ENCODE measurements at regions not wholly inside any gene's neighbourhood (a gene's known extent, or its start where the extent isn't known, plus 50 kb on each side); places are given as distances from the start of the nearest gene placed in this dataset.

GRCh38 chr4:188332265-188332664 lies 193.0 kb downstream of the TRIML1 start:
- TF ChIP-seq CTCF (conservative IDR thresholded peaks at IDR 0.05; ENCODE audit: low read depth, low read length) (no peak), EZH2 (IDR thresholded peaks at IDR 0.05; ENCODE audit: low read length, unreplicated experiment) (no peak), EZH2phosphoT487 (IDR thresholded peaks at IDR 0.05; ENCODE audit: borderline replicate concordance, low read length) (no peak)

All from PC-3 (cell line).